ENCODE measurements at regions not wholly inside any gene's neighbourhood (a gene's known extent, or its start where the extent isn't known, plus 50 kb on each side); places are given as distances from the start of the nearest gene placed in this dataset.

DNA sequence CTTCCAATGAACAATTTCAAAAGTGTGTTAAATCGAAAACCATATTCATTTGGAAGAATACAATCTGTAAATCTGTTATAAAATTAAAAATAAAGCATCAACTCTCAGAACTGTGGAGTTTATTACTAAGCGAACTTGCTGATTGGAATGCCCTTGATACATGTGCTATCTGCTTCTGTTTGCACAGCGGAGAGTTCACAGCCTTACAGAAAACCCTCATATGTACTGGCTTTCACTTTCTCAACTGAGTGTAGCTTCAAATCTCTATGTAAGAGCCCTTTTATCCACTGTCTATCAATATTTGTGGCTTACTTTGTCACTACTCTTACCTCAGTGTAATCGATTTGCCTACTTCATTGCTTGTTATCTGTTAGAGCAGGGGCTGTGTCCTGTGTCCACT, 447.4 kb downstream of the C6orf118 start:
- Histone ChIP-seq H3K9me3 (ENCODE audit: control insufficient read depth, low read length) (no peaks in the 10 kb centered on the region), H3K4me3 (ENCODE audit: low read length) (no peak overlapping the region), H3K27ac (ENCODE audit: low read length) (no peak overlapping the region), H3K4me1 (ENCODE audit: control insufficient read depth, insufficient read depth, low read length) (no peaks in the 10 kb centered on the region), H3K27me3 (ENCODE audit: control insufficient read depth, insufficient read depth) (no peaks in the 10 kb centered on the region)
- 64% methylated on average over 4 of the region's 4 CpGs for WGBS
- intact Hi-C loops (cut with DNase I), result no loop called here
- ATAC-seq, result no peak
- no peak for DNase-seq

DNA sequence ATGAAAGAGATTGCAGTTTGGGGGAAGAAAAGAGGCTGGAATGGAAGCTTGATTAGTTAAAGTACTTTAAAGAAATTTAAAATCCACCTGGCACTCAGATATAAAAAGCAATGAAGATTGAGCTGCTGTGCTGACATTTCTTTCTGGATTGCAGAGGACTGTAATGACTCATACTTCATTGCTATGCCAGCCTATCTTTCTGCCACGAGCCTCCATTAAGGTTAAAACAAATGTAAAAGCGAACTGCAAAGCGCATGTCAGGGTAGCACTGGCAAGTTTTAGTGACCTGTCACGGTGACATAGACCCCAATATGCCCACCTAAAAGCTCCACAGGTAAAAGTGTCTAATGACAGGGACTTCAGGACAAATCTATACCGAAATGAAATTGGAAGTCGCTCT, 449.6 kb downstream of the C6orf118 start:
- H3K27me3 ChIP-seq (ENCODE audit: control insufficient read depth, insufficient read depth), result no peaks in the 10 kb centered on the region
- WGBS, result 75% methylated on average over 6 of the region's 6 CpGs

GRCh38 chr6:164856138-164856537, 453.3 kb downstream of the C6orf118 start:
- intact Hi-C loops (cut with DNase I), result no loop called here
- ATAC-seq (no peak), DNase-seq (no peak)
- Histone ChIP-seq H3K9me3 (ENCODE audit: control insufficient read depth, low read length) (no peaks in the 10 kb centered on the region), H3K27ac (ENCODE audit: low read length) (no peak overlapping the region), H3K27me3 (ENCODE audit: control insufficient read depth, insufficient read depth) (no peaks in the 10 kb centered on the region), H3K4me3 (ENCODE audit: low read length) (no peak overlapping the region), H3K4me1 (ENCODE audit: control insufficient read depth, insufficient read depth, low read length) (no peaks in the 10 kb centered on the region)
- 72% methylated on average over 8 of the region's 8 CpGs for WGBS

More for the DNA sequence above, 449.6 kb downstream of the C6orf118 start:
- DNase-seq (no peak), ATAC-seq (no peak)
- Histone ChIP-seq H3K27ac (ENCODE audit: low read length) (no peak overlapping the region), H3K9me3 (ENCODE audit: control insufficient read depth, low read length) (no peaks in the 10 kb centered on the region), H3K4me3 (ENCODE audit: low read length) (no peak overlapping the region), H3K4me1 (ENCODE audit: control insufficient read depth, insufficient read depth, low read length) (no peaks in the 10 kb centered on the region)
- intact Hi-C loops (cut with DNase I), result no loop called here

GRCh38 chr6:164855281-164855680, 454.1 kb downstream of the C6orf118 start:
- intact Hi-C loops (cut with DNase I), result no loop called here
- H3K27me3 ChIP-seq (ENCODE audit: control insufficient read depth, insufficient read depth), result no peaks in the 10 kb centered on the region
- ATAC-seq (no peak), DNase-seq (no peak)
- 96% methylated on average over 1 of the region's 1 CpG for WGBS
- H3K9me3 ChIP-seq (ENCODE audit: control insufficient read depth, low read length), result no peaks in the 10 kb centered on the region
- no peaks in the 10 kb centered on the region for H3K4me1 ChIP-seq (ENCODE audit: control insufficient read depth, insufficient read depth, low read length)
- H3K4me3 ChIP-seq (ENCODE audit: low read length), result no peak overlapping the region
- H3K27ac ChIP-seq (ENCODE audit: low read length), result no peak overlapping the region

- Histone ChIP-seq H3K4me3 (ENCODE audit: low read length) (no peak overlapping the region), H3K9me3 (ENCODE audit: control insufficient read depth, low read length) (no peaks in the 10 kb centered on the region), H3K4me1 (ENCODE audit: control insufficient read depth, insufficient read depth, low read length) (no peaks in the 10 kb centered on the region), H3K27me3 (ENCODE audit: control insufficient read depth, insufficient read depth) (no peaks in the 10 kb centered on the region), H3K27ac (ENCODE audit: low read length) (no peak overlapping the region)
- no peak for DNase-seq
- no peak for ATAC-seq
- intact Hi-C loops (cut with DNase I), result no loop called here
These were observed 454.9 kb downstream of the C6orf118 start for GRCh38 chr6:164854526-164854925.

DNA sequence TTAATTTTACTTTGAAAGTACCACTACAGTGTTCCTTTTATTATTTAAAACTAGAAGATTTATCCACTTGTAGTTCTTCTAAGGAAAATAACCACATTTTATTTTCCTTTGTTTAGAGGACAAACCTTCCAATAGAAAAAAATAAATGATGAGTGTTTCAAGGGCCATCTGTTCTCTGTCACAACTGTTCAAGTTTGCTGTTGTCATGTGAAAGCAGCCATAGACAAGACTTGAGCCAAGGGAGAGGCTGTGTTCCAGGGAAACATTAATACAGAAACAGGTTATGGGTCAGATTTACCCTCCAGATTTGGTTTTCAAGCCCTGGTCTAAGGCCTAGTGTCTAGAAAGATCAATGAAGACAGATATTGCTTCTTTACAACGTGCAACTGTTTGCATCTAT, 463.6 kb downstream of the C6orf118 start:
- no peak overlapping the region for H3K4me3 ChIP-seq (ENCODE audit: low read length)
- ATAC-seq (no peak), DNase-seq (no peak)
- H3K27ac ChIP-seq (ENCODE audit: low read length), result no peak overlapping the region
- intact Hi-C loops (cut with DNase I), result no loop called here
- H3K27me3 ChIP-seq (ENCODE audit: control insufficient read depth, insufficient read depth), result no peaks in the 10 kb centered on the region
- 51% methylated on average over 1 of the region's 1 CpG for whole genome bisulfite sequencing
- H3K4me1 ChIP-seq (ENCODE audit: control insufficient read depth, insufficient read depth, low read length), result no peaks in the 10 kb centered on the region
- H3K9me3 ChIP-seq (ENCODE audit: control insufficient read depth, low read length), result no peaks in the 10 kb centered on the region

GRCh38 chr6:164842085-164842484, 467.3 kb downstream of the C6orf118 start:
- WGBS, result 94% methylated on average over 1 of the region's 1 CpG
- intact Hi-C loops (cut with DNase I), result no loop called here
- no peak for DNase-seq
- Histone ChIP-seq H3K27ac (ENCODE audit: low read length) (no peak overlapping the region), H3K4me3 (ENCODE audit: low read length) (no peak overlapping the region), H3K4me1 (ENCODE audit: control insufficient read depth, insufficient read depth, low read length) (no peaks in the 10 kb centered on the region), H3K9me3 (ENCODE audit: control insufficient read depth, low read length) (no peaks in the 10 kb centered on the region), H3K27me3 (ENCODE audit: control insufficient read depth, insufficient read depth) (no peaks in the 10 kb centered on the region)
- ATAC-seq, result no peak

GRCh38 chr6:164838068-164838615, 471.3 kb downstream of the C6orf118 start:
- 48% methylated on average over 1 of the region's 1 CpG for whole genome bisulfite sequencing
- Histone ChIP-seq H3K27ac (ENCODE audit: low read length) (no peak overlapping the region), H3K4me1 (ENCODE audit: control insufficient read depth, insufficient read depth, low read length) (no peaks in the 10 kb centered on the region), H3K27me3 (ENCODE audit: control insufficient read depth, insufficient read depth) (no peaks in the 10 kb centered on the region), H3K4me3 (ENCODE audit: low read length) (no peak overlapping the region), H3K9me3 (ENCODE audit: control insufficient read depth, low read length) (no peaks in the 10 kb centered on the region)
- ATAC-seq (no peak), DNase-seq (no peak)
- intact Hi-C loops (cut with DNase I), result no loop called here

GRCh38 chr6:164836486-164836885, 472.9 kb downstream of the C6orf118 start:
- no peaks in the 10 kb centered on the region for H3K4me1 ChIP-seq (ENCODE audit: control insufficient read depth, insufficient read depth, low read length)
- no peak overlapping the region for H3K4me3 ChIP-seq (ENCODE audit: low read length)
- intact Hi-C loops (cut with DNase I), result no loop called here
- WGBS, result 86% methylated on average over 3 of the region's 3 CpGs
- DNase-seq (no peak), ATAC-seq (no peak)
- no peaks in the 10 kb centered on the region for H3K9me3 ChIP-seq (ENCODE audit: control insufficient read depth, low read length)
- H3K27me3 ChIP-seq (ENCODE audit: control insufficient read depth, insufficient read depth), result no peaks in the 10 kb centered on the region
- H3K27ac ChIP-seq (ENCODE audit: low read length), result no peak overlapping the region

- DNase-seq (no peak), ATAC-seq (peak in 1 of 2 donors; percentile 29)
- Histone ChIP-seq H3K4me1 (ENCODE audit: control insufficient read depth, insufficient read depth, low read length) (no peaks in the 10 kb centered on the region), H3K27ac (ENCODE audit: low read length) (no peak overlapping the region), H3K9me3 (ENCODE audit: control insufficient read depth, low read length) (no peaks in the 10 kb centered on the region), H3K4me3 (ENCODE audit: low read length) (no peak overlapping the region), H3K27me3 (ENCODE audit: control insufficient read depth, insufficient read depth) (no peaks in the 10 kb centered on the region)
- intact Hi-C loops (cut with DNase I), result no loop called here
- WGBS, result 58% methylated on average over 7 of the region's 7 CpGs
These were observed 477.0 kb downstream of the C6orf118 start for GRCh38 chr6:164832410-164832809.

DNA sequence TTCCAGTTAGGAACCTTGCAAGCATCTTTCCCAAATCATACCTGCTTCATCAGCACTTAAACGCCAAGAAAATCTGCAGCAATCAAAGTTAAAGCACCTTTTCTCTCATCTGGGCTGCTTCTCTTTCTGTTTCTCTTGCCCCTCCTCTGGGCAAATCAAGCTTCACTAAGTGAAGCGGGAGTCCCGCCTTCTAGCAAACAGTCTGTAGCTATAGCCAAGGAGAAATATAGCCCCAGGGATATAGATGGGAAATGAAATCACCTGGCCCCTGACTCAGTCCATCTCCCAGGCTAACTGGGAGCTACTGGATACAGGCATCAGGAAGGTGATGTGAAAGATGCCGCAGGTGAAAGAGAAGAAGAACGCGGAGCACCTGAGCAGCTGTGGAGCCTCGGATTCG, 481.9 kb downstream of the C6orf118 start:
- WGBS, result 80% methylated on average over 8 of the region's 8 CpGs

GRCh38 chr6:164826831-164827468, 482.5 kb downstream of the C6orf118 start:
- intact Hi-C loops (cut with DNase I), result no loop called here
- DNase-seq (no peak), ATAC-seq (no peak)
- Histone ChIP-seq H3K27ac (ENCODE audit: low read length) (no peak overlapping the region), H3K4me1 (ENCODE audit: control insufficient read depth, insufficient read depth, low read length) (no peaks in the 10 kb centered on the region), H3K4me3 (ENCODE audit: low read length) (no peak overlapping the region), H3K27me3 (ENCODE audit: control insufficient read depth, insufficient read depth) (no peaks in the 10 kb centered on the region), H3K9me3 (ENCODE audit: control insufficient read depth, low read length) (no peaks in the 10 kb centered on the region)
- 49% methylated on average over 11 of the region's 11 CpGs for WGBS

More for the DNA sequence above, 481.9 kb downstream of the C6orf118 start:
- DNase-seq, result no peak
- Histone ChIP-seq H3K9me3 (ENCODE audit: control insufficient read depth, low read length) (no peaks in the 10 kb centered on the region), H3K4me1 (ENCODE audit: control insufficient read depth, insufficient read depth, low read length) (no peaks in the 10 kb centered on the region), H3K4me3 (ENCODE audit: low read length) (no peak overlapping the region), H3K27ac (ENCODE audit: low read length) (no peak overlapping the region), H3K27me3 (ENCODE audit: control insufficient read depth, insufficient read depth) (no peaks in the 10 kb centered on the region)
- ATAC-seq, result no peak
- intact Hi-C loops (cut with DNase I), result no loop called here

Measured in right cardiac atrium (tissue), 5 donors.